ENCODE measurements at regions not wholly inside any gene's neighbourhood (a gene's known extent, or its start where the extent isn't known, plus 50 kb on each side); places are given as distances from the start of the nearest gene placed in this dataset.
"Not testable (repeated sequence)": the region's sequence is repeated elsewhere in the genome, so short reads cannot be mapped to it uniquely, and the experiment has no call there.

DNA sequence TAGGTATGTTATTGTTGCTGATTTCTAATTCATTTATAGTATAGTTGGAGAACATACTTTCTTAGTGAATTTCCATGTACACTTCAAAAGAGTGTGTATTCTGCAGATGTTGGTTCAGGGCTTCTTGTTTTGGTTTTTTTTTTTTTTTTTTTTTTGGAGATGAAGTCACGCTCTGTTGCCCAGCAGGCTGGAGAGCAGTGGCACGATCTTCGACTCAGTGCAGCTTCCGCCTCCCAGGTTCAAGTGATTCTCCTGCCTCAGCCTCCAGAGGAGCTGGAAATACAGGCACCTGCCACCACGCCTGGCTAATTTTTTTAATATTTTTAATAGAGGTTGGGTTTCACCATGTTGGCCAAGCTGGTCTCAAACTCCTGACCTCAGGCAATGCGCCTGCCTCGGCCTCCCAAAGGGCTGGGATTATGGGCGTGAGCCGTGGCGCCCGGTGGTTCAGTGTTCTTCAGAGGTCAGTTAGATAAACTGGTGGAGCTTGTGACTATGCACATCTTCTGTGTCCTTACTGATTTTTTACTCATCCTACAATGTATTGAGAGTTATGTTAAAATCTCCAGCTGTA, 2171.2 kb upstream of the DEFB115 start:
- not testable (repeated sequence) for TF ChIP-seq POLR2AphosphoS5 (IDR thresholded peaks at IDR 0.05)
- TF ChIP-seq, protein P1, sequence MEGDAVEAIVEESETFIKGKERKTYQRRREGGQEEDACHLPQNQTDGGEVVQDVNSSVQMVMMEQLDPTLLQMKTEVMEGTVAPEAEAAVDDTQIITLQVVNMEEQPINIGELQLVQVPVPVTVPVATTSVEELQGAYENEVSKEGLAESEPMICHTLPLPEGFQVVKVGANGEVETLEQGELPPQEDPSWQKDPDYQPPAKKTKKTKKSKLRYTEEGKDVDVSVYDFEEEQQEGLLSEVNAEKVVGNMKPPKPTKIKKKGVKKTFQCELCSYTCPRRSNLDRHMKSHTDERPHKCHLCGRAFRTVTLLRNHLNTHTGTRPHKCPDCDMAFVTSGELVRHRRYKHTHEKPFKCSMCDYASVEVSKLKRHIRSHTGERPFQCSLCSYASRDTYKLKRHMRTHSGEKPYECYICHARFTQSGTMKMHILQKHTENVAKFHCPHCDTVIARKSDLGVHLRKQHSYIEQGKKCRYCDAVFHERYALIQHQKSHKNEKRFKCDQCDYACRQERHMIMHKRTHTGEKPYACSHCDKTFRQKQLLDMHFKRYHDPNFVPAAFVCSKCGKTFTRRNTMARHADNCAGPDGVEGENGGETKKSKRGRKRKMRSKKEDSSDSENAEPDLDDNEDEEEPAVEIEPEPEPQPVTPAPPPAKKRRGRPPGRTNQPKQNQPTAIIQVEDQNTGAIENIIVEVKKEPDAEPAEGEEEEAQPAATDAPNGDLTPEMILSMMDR (IDR thresholded peaks at IDR 0.05) = not testable (repeated sequence)

Measured in breast epithelium (tissue), 3 donors.